GM12878 (cell line): ENCODE measurements at regions not wholly inside any gene's neighbourhood (a gene's known extent, or its start where the extent isn't known, plus 50 kb on each side); places are given as distances from the start of the nearest gene placed in this dataset.

ENCODE experiments used
- CBX5 ChIP-seq: sonication (generic); IDR thresholded peaks from 2 replicates; pipeline ENCODE4 v1.6.1; 2016; ENCODE audit warnings: low read depth, moderate library complexity, mild to moderate bottlenecking, inconsistent platforms
- CREM ChIP-seq: IDR thresholded peaks from 2 replicates; pipeline ENCODE4 v1.6.1; 2014; ENCODE audit warnings: antibody characterized with exemption, low read depth
- CTCF ChIP-seq, 3 experiments: IDR thresholded peaks in 2 of 3; conservative IDR thresholded peaks in 1 of 3; 2 replicates each; pipeline ENCODE4 v1.5.1; 2011; ENCODE audit warnings: low read depth in 3 of 3, low read length in 3 of 3, mild to moderate bottlenecking in 3 of 3, control low read depth in 2 of 3, moderate library complexity in 2 of 3, inconsistent platforms in 1 of 3, mixed read lengths in 1 of 3; ENCODE audit not compliant: control insufficient read depth in 2 of 3, insufficient read depth in 1 of 3; ENCODE audit errors: extremely low read depth in 1 of 3
- FOXM1 ChIP-seq: IDR thresholded peaks from 2 replicates; pipeline ENCODE4 v1.6.1; 2012; ENCODE audit warnings: low read depth, mild to moderate bottlenecking, inconsistent platforms, low read length, moderate library complexity
- GABPA ChIP-seq: IDR thresholded peaks from 2 replicates; pipeline ENCODE4 v1.6.1; 2014; ENCODE audit warnings: antibody characterized with exemption, low read depth, mild to moderate bottlenecking, inconsistent platforms
- MAX ChIP-seq: IDR thresholded peaks from 2 replicates; pipeline ENCODE4 v1.6.1; 2012; ENCODE audit warnings: low read depth, low read length, improper control_type of control experiment
- PML ChIP-seq: IDR thresholded peaks from 2 replicates; pipeline ENCODE4 v1.6.1; 2012; ENCODE audit warnings: low read length, inconsistent platforms
- RAD21 ChIP-seq: IDR thresholded peaks from 2 replicates; pipeline ENCODE4 v1.6.1; 2011; ENCODE audit warnings: mild to moderate bottlenecking, low read depth, low read length, moderate library complexity; ENCODE audit not compliant: insufficient read depth
- TAF1 ChIP-seq: IDR thresholded peaks from 2 replicates; pipeline ENCODE4 v1.6.1; 2011; ENCODE audit warnings: mild to moderate bottlenecking, low read depth, low read length, borderline replicate concordance
- ZBTB40 ChIP-seq: fragments of 450-650 bp; IDR thresholded peaks from 2 replicates; pipeline ENCODE4 v1.6.1; 2016; ENCODE audit warnings: mild to moderate bottlenecking, moderate library complexity, borderline replicate concordance
- ZNF592 ChIP-seq: fragments of 450-650 bp; IDR thresholded peaks from 2 replicates; pipeline ENCODE4 v1.6.1; 2017; ENCODE audit warnings: mild to moderate bottlenecking, moderate library complexity

- no peak for TF ChIP-seq FOXM1
- TF ChIP-seq CREM, result no peak
- no peak for TF ChIP-seq MAX
- no peak for TF ChIP-seq ZBTB40
- TF ChIP-seq RAD21, result no peak
- no peak for TF ChIP-seq ZNF592
- TF ChIP-seq CBX5, result no peak
- no peak for TF ChIP-seq TAF1
- no peak for TF ChIP-seq GABPA
- no peak for TF ChIP-seq CTCF (IDR thresholded peaks at IDR 0.05 in 2 of 3, conservative IDR thresholded peaks at IDR 0.05 in 1 of 3; ENCODE audit: control insufficient read depth in 2 of 3, extremely low read depth in 1 of 3, insufficient read depth in 1 of 3, low read depth in 3 of 3, low read length in 3 of 3)
- TF ChIP-seq PML, result no peak
These were observed 410.3 kb upstream of the SLC24A2 start for GRCh38 chr9:20199111-20199510.
